HUES48 (cell line): ENCODE measurements at regions not wholly inside any gene's neighbourhood (a gene's known extent, or its start where the extent isn't known, plus 50 kb on each side); places are given as distances from the start of the nearest gene placed in this dataset.
A peak's percentile ranks its signal among the peaks of the same experiment; 100 is the strongest.
"Not testable (repeated sequence)": the region's sequence is repeated elsewhere in the genome, so short reads cannot be mapped to it uniquely, and the experiment has no call there.

Experiments used
- H3K27ac ChIP-seq: one replicate; pipeline ENCODE4 v1.7.0; 2013; ENCODE audit warnings: low read depth, low read length, inconsistent platforms
- H3K27me3 ChIP-seq: 2 replicates; pipeline ENCODE4 v1.6.1; 2013; ENCODE audit warnings: mild to moderate bottlenecking, low read length; ENCODE audit not compliant: control insufficient read depth, insufficient read depth
- H3K36me3 ChIP-seq: 2 replicates; pipeline ENCODE4 v1.6.1; 2013; ENCODE audit warnings: low read length; ENCODE audit not compliant: control insufficient read depth, insufficient read depth
- H3K4me1 ChIP-seq: 2 replicates; pipeline ENCODE4 v1.6.1; 2013; ENCODE audit warnings: mild to moderate bottlenecking, low read length; ENCODE audit not compliant: control insufficient read depth, insufficient read depth
- H3K4me3 ChIP-seq: 2 replicates; pipeline ENCODE4 v1.5.1; 2013; ENCODE audit warnings: mild to moderate bottlenecking, low read depth, low read length
- H3K9ac ChIP-seq: 2 replicates; pipeline ENCODE4 v1.6.1; 2013; ENCODE audit warnings: mild to moderate bottlenecking, low read depth, low read length, moderate library complexity
- H3K9me3 ChIP-seq: 2 replicates; pipeline ENCODE4 v1.6.1; 2013; ENCODE audit warnings: low read length; ENCODE audit not compliant: control insufficient read depth, insufficient read depth

GRCh38 chr18:1015777-1016176 lies 111.1 kb downstream of the ADCYAP1 start:
- no peaks in the 10 kb centered on the region for H3K36me3 ChIP-seq
- no peak overlapping the region; the same call in 1 of the 2 replicates for H3K4me3 ChIP-seq
- H3K9ac ChIP-seq, result no peak overlapping the region
- H3K27ac ChIP-seq, result no peak overlapping the region
- no peaks in the 10 kb centered on the region for H3K9me3 ChIP-seq
- peaks cover 18% of the 10 kb centered on the region for H3K27me3 ChIP-seq
- peaks cover 52% of the 10 kb centered on the region for H3K4me1 ChIP-seq

- H3K27ac ChIP-seq, result peak overlapping the region; percentile 27
Observed at GRCh38 chr18:1017227-1018058, 112.8 kb downstream of the ADCYAP1 start.

DNA sequence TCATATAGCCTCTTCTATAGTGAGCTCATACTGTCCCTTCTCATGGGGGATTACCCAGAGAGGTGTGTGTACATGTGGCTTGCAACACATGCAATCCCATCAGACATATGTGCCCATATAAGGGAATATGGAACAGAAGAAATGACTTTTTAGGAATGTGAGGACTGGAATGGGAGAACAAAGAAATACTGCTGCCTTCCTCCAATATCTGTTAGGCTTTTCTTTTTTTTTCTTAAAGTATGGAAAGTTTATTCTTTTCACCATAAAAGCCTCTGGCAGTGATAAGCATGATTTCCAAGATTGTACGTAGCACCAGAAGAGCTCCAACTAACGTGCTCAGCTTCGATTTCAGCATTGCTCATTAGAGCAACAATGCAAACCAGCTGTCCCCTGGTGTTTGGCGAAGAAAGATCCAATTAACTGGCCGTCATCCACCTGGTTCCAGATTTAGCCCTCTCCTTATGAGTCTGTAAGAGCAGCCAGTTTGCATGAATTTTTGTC lies 113.6 kb downstream of the ADCYAP1 start:
- peaks cover 18% of the 10 kb centered on the region for H3K27me3 ChIP-seq
- no peaks in the 10 kb centered on the region for H3K9me3 ChIP-seq
- peak overlapping the region; percentile 15; the same call in 1 of the 2 replicates for H3K9ac ChIP-seq
- H3K4me1 ChIP-seq, result peaks cover 52% of the 10 kb centered on the region
- no peak overlapping the region for H3K4me3 ChIP-seq
- H3K36me3 ChIP-seq, result no peaks in the 10 kb centered on the region
- no peak overlapping the region for H3K27ac ChIP-seq

More at GRCh38 chr18:1017227-1018058, 112.8 kb downstream of the ADCYAP1 start:
- Histone ChIP-seq H3K36me3 (no peaks in the 10 kb centered on the region), H3K27me3 (peaks cover 18% of the 10 kb centered on the region), H3K9ac (no peak overlapping the region), H3K4me3 (no peak overlapping the region), H3K4me1 (peaks cover 52% of the 10 kb centered on the region), H3K9me3 (no peaks in the 10 kb centered on the region)

- H3K27ac ChIP-seq, result no peak overlapping the region
- no peak overlapping the region for H3K9ac ChIP-seq
- peaks cover 18% of the 10 kb centered on the region for H3K27me3 ChIP-seq
- no peaks in the 10 kb centered on the region for H3K9me3 ChIP-seq
- no peak overlapping the region for H3K4me3 ChIP-seq
- H3K36me3 ChIP-seq, result no peaks in the 10 kb centered on the region
- peaks cover 47% of the 10 kb centered on the region for H3K4me1 ChIP-seq
Observed at GRCh38 chr18:1019191-1019590, 114.5 kb downstream of the ADCYAP1 start.

- no peaks in the 10 kb centered on the region for H3K36me3 ChIP-seq
- no peak overlapping the region for H3K27ac ChIP-seq
- no peak overlapping the region for H3K9ac ChIP-seq
- H3K9me3 ChIP-seq, result no peaks in the 10 kb centered on the region
- H3K4me3 ChIP-seq, result no peak overlapping the region
- H3K27me3 ChIP-seq, result peaks cover 18% of the 10 kb centered on the region
- peaks cover 30% of the 10 kb centered on the region for H3K4me1 ChIP-seq
Observed at GRCh38 chr18:1020731-1021344, 116.2 kb downstream of the ADCYAP1 start.

DNA sequence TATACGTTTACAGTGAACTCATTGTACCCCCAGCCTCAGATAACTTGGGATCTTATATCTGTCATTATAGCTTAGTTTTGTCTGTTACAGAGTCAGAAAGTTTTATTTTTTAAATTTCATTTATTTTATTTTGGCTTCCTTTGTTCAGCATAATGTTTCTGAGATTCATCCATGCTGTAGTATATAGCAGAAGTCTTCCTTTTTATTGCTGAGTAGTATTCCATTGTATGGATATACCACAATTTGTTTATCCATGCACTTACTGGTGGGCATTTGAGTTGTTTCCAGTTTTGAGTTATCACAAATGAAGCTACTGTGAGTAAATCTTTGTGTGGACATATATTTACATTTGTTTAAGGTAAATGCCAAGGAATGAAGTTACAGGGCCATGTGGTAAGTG lies 122.3 kb downstream of the ADCYAP1 start:
- 0 out of 2 replicates have a peak, but pooled peaks cover 4% of the 10 kb centered on the region for H3K9me3 ChIP-seq
- H3K4me3 ChIP-seq, result no peak overlapping the region
- H3K36me3 ChIP-seq, result no peaks in the 10 kb centered on the region
- H3K27me3 ChIP-seq, result no peaks in the 10 kb centered on the region
- H3K9ac ChIP-seq, result no peak overlapping the region
- H3K27ac ChIP-seq, result no peak overlapping the region
- H3K4me1 ChIP-seq, result no peaks in the 10 kb centered on the region

DNA sequence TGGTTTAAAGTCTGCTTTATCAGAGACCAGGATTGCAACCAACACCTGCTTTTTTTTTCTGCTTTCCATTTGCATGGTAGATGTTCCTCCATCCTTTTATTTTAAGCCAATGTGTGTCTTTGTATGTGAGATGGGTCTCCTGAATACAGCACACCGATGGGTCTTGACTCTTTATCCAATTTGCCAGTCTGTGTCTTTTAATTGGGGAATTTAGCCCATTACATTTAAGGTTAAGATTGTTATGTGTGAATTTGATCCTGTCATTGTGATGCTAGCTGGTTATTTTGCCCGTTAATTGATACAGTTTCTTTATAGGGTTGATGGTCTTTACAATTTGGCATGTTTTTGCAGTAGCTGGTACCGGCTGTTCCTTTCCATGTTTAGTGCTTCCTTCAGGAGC lies 128.4 kb downstream of the ADCYAP1 start:
- not testable (repeated sequence) for H3K27ac ChIP-seq, H3K9ac ChIP-seq, H3K4me1 ChIP-seq, H3K4me3 ChIP-seq, H3K9me3 ChIP-seq, H3K36me3 ChIP-seq, H3K27me3 ChIP-seq

GRCh38 chr18:1034971-1035370 lies 130.3 kb downstream of the ADCYAP1 start:
- Histone ChIP-seq H3K9me3 (no peaks in the 10 kb centered on the region), H3K27me3 (no peaks in the 10 kb centered on the region), H3K27ac (no peak overlapping the region), H3K4me1 (no peaks in the 10 kb centered on the region), H3K4me3 (no peak overlapping the region), H3K9ac (no peak overlapping the region), H3K36me3 (no peaks in the 10 kb centered on the region)

GRCh38 chr18:1036926-1037325 lies 132.3 kb downstream of the ADCYAP1 start:
- Histone ChIP-seq H3K4me1 (no peaks in the 10 kb centered on the region), H3K4me3 (no peak overlapping the region), H3K27ac (no peak overlapping the region), H3K9ac (no peak overlapping the region), H3K27me3 (no peaks in the 10 kb centered on the region), H3K9me3 (no peaks in the 10 kb centered on the region), H3K36me3 (no peaks in the 10 kb centered on the region)

- H3K4me3 ChIP-seq, result no peak overlapping the region
- no peak overlapping the region for H3K9ac ChIP-seq
- no peaks in the 10 kb centered on the region for H3K36me3 ChIP-seq
- H3K27me3 ChIP-seq, result no peaks in the 10 kb centered on the region
- no peaks in the 10 kb centered on the region for H3K9me3 ChIP-seq
- H3K4me1 ChIP-seq, result no peaks in the 10 kb centered on the region
- H3K27ac ChIP-seq, result no peak overlapping the region
Observed at GRCh38 chr18:1037776-1038175, 133.1 kb downstream of the ADCYAP1 start.

DNA sequence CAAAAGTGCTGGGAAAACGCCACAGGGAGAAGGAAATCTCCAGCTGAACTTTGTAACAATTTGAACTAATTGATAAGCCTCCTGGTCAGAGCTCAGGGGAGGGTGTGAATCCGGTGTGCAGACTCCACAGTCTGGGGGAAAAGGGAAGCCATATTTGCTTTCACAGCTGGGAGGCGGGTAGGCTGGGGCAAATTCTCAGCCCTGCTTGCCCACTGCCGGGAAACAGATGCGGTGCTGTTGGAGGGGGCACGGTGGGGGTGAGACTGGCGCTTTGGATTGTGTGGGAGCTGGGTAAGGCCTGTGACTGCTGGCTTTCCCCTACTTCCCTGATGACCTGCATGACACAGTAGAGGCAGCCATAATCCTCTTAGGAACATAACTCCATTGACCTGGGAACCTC lies 134.8 kb downstream of the ADCYAP1 start:
- Histone ChIP-seq H3K27ac (no peak overlapping the region), H3K4me3 (no peak overlapping the region), H3K9ac (no peak overlapping the region), H3K27me3 (no peaks in the 10 kb centered on the region), H3K4me1 (no peaks in the 10 kb centered on the region), H3K9me3 (no peaks in the 10 kb centered on the region), H3K36me3 (no peaks in the 10 kb centered on the region)
